Thyroid gland (tissue), 4 donors: ENCODE measurements at regions not wholly inside any gene's neighbourhood (a gene's known extent, or its start where the extent isn't known, plus 50 kb on each side); places are given as distances from the start of the nearest gene placed in this dataset.

Source experiments
- CTCF ChIP-seq, 6 experiments: fragments of 200-600 bp in 3 of 6; fragments of 450-650 bp in 3 of 6; sonication (generic) in 3 of 6; IDR thresholded peaks; one replicate each; pipeline ENCODE4 v1.5.1; 2016 to 2019; ENCODE audit warnings: antibody characterized with exemption in 6 of 6, mild to moderate bottlenecking in 2 of 6, inconsistent platforms in 1 of 6, moderate library complexity in 1 of 6
- POLR2A ChIP-seq, 2 donors: fragments of 450-650 bp; IDR thresholded peaks; one replicate each; pipeline ENCODE4 v1.6.1; 2017; ENCODE audit warnings: antibody characterized with exemption in 2 of 2, mild to moderate bottlenecking in 2 of 2, moderate library complexity in 1 of 2

- no peak for TF ChIP-seq CTCF (IDR thresholded peaks at IDR 0.05)
- no peak for TF ChIP-seq POLR2A (IDR thresholded peaks at IDR 0.05)
These were observed 248.8 kb upstream of the DMRT1 start for GRCh38 chr9:592733-593132.
